Testis (tissue), 2 donors: ENCODE measurements at regions not wholly inside any gene's neighbourhood (a gene's known extent, or its start where the extent isn't known, plus 50 kb on each side); places are given as distances from the start of the nearest gene placed in this dataset.

Source experiments
- POLR2A ChIP-seq: fragments of 450-650 bp; IDR thresholded peaks from one replicate; pipeline ENCODE4 v1.6.1; 2017; ENCODE audit warnings: antibody characterized with exemption, mild to moderate bottlenecking, moderate library complexity
- TF ChIP-seq, protein P1 (sequence below), 3 experiments: fragments of 450-650 bp in 2 of 3; fragments of 200-600 bp in 1 of 3; sonication (generic) in 1 of 3; IDR thresholded peaks; one replicate each; pipeline ENCODE4 v1.5.1; 2016 to 2019; ENCODE audit warnings: antibody characterized with exemption in 3 of 3, mild to moderate bottlenecking in 2 of 3, moderate library complexity in 1 of 3

DNA sequence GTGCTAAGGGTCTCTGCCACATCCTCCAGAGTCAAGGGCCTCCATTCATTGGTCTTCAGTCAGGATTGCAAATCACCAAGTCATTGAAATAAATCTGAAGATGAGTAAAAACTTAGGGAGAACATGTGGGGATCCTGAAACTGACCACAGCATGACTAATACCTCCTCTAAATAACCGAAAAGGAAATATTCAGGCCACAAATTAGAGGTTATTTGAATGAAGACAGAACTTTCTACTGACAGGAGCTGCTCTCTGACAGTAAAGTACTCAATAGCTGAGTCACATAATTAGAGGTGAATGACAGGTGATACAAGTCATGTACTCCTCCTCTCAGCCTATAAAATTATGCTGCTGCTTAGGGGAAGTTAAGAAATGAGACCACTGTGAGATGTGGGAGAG lies 240.2 kb upstream of the F9 start:
- TF ChIP-seq POLR2A, result no peak
- TF ChIP-seq, protein P1, sequence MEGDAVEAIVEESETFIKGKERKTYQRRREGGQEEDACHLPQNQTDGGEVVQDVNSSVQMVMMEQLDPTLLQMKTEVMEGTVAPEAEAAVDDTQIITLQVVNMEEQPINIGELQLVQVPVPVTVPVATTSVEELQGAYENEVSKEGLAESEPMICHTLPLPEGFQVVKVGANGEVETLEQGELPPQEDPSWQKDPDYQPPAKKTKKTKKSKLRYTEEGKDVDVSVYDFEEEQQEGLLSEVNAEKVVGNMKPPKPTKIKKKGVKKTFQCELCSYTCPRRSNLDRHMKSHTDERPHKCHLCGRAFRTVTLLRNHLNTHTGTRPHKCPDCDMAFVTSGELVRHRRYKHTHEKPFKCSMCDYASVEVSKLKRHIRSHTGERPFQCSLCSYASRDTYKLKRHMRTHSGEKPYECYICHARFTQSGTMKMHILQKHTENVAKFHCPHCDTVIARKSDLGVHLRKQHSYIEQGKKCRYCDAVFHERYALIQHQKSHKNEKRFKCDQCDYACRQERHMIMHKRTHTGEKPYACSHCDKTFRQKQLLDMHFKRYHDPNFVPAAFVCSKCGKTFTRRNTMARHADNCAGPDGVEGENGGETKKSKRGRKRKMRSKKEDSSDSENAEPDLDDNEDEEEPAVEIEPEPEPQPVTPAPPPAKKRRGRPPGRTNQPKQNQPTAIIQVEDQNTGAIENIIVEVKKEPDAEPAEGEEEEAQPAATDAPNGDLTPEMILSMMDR (IDR thresholded peaks at IDR 0.05), result no peak
